Activated gamma-delta T cell treated with Interleukin-2 at 50 U/mL for 16 hours (primary cell): ENCODE measurements at regions not wholly inside any gene's neighbourhood (a gene's known extent, or its start where the extent isn't known, plus 50 kb on each side); places are given as distances from the start of the nearest gene placed in this dataset.

Source experiments
- DNase-seq: peaks from one replicate; pipeline ENCODE4 v3.0.0-alpha.2; 2020

- DNase-seq: no peak
These were observed 159.2 kb upstream of the SLCO3A1 start for GRCh38 chr15:91694131-91694830.

GRCh38 chr15:91694831-91695210, 158.7 kb upstream of the SLCO3A1 start:
- no peak for DNase-seq

GRCh38 chr15:91695799-91696198, 157.7 kb upstream of the SLCO3A1 start:
- no peak for DNase-seq

- no peak for DNase-seq
These were observed 156.5 kb upstream of the SLCO3A1 start for GRCh38 chr15:91696981-91697380.

GRCh38 chr15:91698241-91698640, 155.3 kb upstream of the SLCO3A1 start:
- no peak for DNase-seq

- DNase-seq: no peak
These were observed 153.8 kb upstream of the SLCO3A1 start for GRCh38 chr15:91699741-91700140.

GRCh38 chr15:91703274-91703673, 150.2 kb upstream of the SLCO3A1 start:
- no peak for DNase-seq

GRCh38 chr15:91704343-91704742, 149.2 kb upstream of the SLCO3A1 start:
- DNase-seq: no peak

- peak; percentile 86 for DNase-seq
These were observed 147.0 kb upstream of the SLCO3A1 start for GRCh38 chr15:91706322-91707032.

- no peak for DNase-seq
These were observed 143.3 kb upstream of the SLCO3A1 start for GRCh38 chr15:91710080-91710698.

GRCh38 chr15:91711384-91712033, 142.0 kb upstream of the SLCO3A1 start:
- DNase-seq: no peak

GRCh38 chr15:91712286-91712685, 141.2 kb upstream of the SLCO3A1 start:
- DNase-seq: no peak

GRCh38 chr15:91716536-91716935, 137.0 kb upstream of the SLCO3A1 start:
- no peak for DNase-seq

- DNase-seq: no peak
These were observed 135.7 kb upstream of the SLCO3A1 start for GRCh38 chr15:91717811-91718210.

GRCh38 chr15:91723959-91724358, 129.5 kb upstream of the SLCO3A1 start:
- DNase-seq: no peak

GRCh38 chr15:91733661-91734060, 119.8 kb upstream of the SLCO3A1 start:
- DNase-seq: no peak

GRCh38 chr15:91737151-91737818, 116.2 kb upstream of the SLCO3A1 start:
- no peak for DNase-seq

GRCh38 chr15:91741986-91742385, 111.5 kb upstream of the SLCO3A1 start:
- no peak for DNase-seq

- DNase-seq: no peak
These were observed 101.9 kb upstream of the SLCO3A1 start for GRCh38 chr15:91751611-91752010.

- DNase-seq: no peak
These were observed 101.3 kb upstream of the SLCO3A1 start for GRCh38 chr15:91752081-91752785.

GRCh38 chr15:91759560-91759959, 93.9 kb upstream of the SLCO3A1 start:
- DNase-seq: no peak

GRCh38 chr15:91765660-91766059, 87.8 kb upstream of the SLCO3A1 start:
- no peak for DNase-seq
